B cell (primary cell): ENCODE measurements at regions not wholly inside any gene's neighbourhood (a gene's known extent, or its start where the extent isn't known, plus 50 kb on each side); places are given as distances from the start of the nearest gene placed in this dataset.

Experiments used
- EZH2 ChIP-seq: IDR thresholded peaks from 2 replicates; pipeline ENCODE4 v1.6.1; 2012; ENCODE audit warnings: borderline replicate concordance, low read depth, mild to moderate bottlenecking, moderate library complexity, low read length; ENCODE audit not compliant: insufficient read depth, poor library complexity, severe bottlenecking
- TF ChIP-seq, protein P1 (sequence below): fragments of 200-600 bp; IDR thresholded peaks from one replicate; pipeline ENCODE4 v1.8.0; 2022; ENCODE audit warnings: antibody characterized with exemption, mild to moderate bottlenecking

DNA sequence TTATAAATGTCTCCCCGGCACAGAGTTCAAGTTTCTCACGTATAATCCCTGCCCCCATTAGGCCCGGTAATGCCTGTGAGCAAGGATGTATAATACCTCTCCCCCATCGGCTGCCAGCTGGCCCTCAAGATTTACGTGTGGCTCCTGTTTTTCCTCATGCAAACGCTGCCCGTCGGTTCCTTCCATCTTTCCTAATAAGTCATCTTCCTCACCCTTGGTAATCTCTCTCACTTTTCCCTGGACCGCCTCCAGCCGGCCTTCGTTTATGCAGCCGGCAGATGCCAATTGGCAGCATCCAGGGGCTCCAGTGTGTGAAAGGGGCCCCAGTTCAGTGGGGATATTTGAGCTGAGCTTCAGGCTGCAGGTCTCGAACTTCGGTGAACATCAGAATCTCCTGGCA, 86.5 kb upstream of the NEURL1B start:
- TF ChIP-seq, protein P1, sequence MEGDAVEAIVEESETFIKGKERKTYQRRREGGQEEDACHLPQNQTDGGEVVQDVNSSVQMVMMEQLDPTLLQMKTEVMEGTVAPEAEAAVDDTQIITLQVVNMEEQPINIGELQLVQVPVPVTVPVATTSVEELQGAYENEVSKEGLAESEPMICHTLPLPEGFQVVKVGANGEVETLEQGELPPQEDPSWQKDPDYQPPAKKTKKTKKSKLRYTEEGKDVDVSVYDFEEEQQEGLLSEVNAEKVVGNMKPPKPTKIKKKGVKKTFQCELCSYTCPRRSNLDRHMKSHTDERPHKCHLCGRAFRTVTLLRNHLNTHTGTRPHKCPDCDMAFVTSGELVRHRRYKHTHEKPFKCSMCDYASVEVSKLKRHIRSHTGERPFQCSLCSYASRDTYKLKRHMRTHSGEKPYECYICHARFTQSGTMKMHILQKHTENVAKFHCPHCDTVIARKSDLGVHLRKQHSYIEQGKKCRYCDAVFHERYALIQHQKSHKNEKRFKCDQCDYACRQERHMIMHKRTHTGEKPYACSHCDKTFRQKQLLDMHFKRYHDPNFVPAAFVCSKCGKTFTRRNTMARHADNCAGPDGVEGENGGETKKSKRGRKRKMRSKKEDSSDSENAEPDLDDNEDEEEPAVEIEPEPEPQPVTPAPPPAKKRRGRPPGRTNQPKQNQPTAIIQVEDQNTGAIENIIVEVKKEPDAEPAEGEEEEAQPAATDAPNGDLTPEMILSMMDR, result no peak
- no peak for TF ChIP-seq EZH2
